T-helper 22 cell (primary cell): ENCODE measurements at regions not wholly inside any gene's neighbourhood (a gene's known extent, or its start where the extent isn't known, plus 50 kb on each side); places are given as distances from the start of the nearest gene placed in this dataset.
"Not testable (repeated sequence)": the region's sequence is repeated elsewhere in the genome, so short reads cannot be mapped to it uniquely, and the experiment has no call there.

ENCODE experiments used
- DNase-seq: peaks from one replicate; pipeline ENCODE4 v3.0.0-alpha.2; 2020; ENCODE audit warnings: low read depth

DNA sequence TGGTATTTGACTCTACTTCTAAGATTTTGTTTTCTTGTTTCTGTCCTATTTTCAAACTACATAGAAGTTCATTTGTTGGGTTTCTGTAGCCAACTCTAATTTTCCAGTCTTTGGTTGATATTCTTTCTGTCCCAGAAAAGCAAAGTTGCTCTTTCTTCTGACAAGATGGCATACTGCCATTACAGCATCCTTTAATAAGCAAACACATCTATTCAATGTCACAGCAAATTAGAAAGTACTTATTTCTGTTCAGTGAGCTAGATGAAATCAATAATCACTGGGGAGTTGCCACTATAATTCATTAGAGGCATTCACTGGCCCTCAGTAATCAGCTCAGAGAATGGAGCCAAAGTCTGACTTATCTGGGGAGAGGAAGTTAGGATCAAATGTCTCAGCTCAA, 1258.0 kb upstream of the IGFBP7 start:
- DNase-seq, result no peak

DNA sequence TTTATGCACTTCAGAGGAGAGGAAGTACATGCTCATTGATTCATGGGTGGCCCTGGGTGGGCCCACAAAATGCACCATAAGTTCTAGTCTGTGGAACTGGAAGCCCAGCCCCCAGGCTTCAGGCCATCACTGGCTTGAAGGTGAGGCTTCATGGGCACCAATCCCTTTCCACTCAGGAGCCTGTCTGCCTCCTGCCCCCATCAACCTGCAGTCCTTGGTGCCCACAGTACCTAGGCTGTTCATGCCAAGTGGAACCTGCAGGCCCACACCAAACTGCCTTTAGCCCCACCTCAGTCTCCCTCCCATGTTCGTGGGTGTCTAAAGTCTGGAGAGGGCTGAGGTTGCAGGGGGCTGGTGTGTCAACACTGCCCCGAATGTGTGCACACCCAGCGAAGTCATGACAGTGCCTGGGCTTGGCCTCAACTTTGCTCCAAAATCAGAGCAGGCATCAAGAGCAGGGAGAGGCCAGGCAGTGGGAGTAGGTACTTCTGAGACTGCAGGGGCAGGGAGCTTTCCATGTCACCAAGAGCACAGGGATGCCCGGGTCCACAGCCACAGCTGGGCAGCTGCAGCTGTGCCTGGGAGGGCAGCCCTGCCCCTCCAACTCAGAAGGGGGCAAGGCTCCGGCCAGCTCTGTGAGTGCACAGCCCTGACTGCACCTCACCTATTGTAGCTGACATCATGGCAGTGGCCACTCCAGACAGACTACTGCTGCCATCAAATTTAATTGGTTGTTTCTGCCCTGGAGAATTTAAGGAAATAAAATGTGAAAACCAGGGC, 1250.4 kb upstream of the IGFBP7 start:
- no peak for DNase-seq

DNA sequence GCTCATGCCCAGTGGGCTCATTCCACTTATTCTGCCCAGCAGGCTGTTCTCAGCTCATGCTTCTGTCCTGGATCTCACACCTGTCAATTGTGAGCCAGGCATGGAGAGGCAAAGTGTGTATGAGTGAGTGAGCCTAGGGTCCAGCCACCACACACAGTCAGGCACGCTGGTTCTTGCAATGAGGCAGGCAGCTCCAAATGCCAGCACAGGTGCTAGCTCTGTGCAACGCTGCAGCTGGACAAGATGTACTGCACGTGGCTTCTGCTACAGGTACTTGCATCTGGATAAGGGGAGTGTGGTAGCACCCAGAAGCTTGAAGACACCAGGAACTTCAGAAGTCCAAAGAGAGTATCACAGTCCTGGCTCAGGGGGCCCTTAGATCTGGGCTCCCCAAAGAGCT, 1249.4 kb upstream of the IGFBP7 start:
- no peak for DNase-seq

DNA sequence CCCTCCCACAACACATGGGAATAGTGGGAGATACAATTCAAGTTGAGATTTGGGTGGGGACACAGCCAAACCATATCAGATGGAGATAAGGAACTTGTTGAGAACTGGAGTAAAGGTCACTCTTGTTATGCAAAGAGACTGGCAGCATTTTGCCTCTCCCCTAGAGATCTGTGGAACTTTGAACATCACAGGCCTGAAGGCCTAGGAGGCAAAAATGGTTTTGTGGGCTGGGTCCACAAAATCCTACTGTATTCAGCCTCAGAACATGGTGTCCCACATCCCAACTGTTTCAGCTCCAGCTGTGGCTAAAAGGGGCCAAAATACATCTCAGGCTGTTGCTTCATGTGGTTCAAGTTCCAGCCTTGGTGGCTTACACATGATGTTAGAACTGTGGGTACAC, 1247.8 kb upstream of the IGFBP7 start:
- DNase-seq, result no peak

DNA sequence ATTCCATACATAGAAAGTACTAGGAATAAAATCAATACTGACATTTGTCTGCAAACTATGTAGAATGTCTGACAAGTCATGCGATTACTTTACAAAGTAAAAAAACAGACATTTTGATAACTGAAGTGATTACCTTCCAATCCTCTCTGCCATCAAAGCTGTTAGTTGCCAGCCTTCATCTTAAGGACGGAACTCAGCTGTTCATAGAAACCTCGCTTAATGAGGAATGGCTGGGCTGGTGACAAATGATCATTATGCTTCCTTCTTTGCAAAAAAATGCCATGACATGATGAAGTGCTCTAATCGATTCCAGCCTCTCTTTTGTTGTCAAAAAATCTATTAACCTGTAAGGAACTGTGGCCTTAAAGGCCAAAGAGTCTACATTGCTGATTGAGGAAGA, 1214.9 kb upstream of the IGFBP7 start:
- no peak for DNase-seq

DNA sequence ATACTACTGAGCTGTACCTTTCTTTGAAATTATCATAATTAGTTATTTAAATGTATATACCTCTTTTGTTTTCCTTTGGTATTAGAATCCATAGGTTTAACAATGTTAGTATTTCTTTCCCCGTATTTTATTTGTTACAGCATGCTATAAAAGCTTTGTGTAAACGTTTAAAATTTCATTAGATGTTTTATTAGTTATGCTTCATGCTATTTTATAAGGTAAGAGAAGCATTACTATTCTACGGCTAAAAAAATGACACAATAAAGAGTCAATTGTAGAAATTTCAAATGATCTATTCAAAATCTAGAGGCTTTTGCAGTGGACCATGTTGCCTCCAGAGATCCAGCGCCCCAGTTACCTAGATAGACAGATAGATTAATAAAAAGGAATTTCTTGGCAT, 1203.3 kb upstream of the IGFBP7 start:
- DNase-seq, result no peak

DNA sequence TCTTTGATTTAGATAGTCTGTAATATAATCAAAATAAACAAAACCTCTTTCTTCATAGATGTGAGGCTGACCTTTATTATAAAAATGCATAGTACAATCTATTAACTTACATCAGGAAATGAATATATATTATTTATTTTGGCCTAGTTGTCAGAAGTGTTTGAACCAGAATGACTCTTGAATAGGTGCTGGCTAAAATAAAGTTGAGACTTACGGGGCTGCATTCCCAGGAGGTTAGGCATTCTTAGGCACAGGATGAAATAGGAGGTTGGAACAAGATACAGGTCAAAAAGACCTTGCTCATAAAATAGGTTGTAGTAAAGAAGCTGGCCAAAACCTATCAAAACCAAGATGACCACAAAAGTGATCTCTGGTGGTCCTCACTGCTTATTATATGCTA, 1193.3 kb upstream of the IGFBP7 start:
- DNase-seq, result no peak

DNA sequence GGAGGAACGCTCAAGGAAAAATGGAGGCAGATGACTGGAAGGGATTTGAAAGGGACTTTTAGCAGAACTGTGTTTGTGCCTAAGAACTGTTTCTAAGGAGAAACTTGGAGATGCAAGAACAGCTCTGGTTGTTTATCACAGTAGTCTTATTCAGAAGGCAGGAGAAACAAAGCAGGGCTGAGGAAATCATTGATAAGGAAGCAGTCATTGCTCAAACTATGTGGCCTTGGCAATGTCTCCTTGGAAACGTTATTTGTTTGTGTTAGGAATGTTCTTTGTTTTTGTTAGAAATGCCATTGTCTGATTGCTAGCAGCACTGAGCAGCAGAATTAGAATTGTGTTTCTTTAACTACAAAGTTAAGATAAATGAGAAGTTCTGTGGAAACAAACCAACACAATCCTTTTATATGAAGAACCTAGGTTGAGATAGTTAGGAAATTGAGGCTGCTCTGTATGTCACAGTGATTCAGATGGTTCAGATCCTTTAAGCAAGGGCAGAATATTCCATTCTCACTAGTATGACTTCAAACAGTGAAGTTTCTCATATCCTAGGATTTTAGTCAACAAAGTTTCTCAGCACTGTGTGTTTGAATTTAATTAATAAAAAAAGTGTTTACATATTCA, 1191.3 kb upstream of the IGFBP7 start:
- no peak for DNase-seq

DNA sequence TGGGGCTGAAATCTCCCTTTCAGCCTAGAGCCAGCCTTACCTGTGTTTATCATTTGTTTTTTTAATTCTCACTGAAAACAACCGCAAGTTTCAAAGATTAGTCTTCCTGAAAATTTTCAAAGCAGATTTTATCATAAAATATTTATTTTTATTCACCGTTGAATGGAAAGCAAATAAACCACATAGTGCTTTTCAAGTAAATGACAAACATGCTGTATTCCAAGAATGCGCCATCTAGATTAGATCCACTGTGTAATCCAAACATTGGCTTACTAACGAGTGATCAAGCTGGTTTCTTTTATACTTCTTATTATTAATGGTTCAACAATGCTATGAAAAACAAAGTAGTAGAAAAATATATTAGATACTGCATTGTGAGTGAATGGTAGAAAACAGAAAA, 1176.2 kb upstream of the IGFBP7 start:
- DNase-seq, result no peak

DNA sequence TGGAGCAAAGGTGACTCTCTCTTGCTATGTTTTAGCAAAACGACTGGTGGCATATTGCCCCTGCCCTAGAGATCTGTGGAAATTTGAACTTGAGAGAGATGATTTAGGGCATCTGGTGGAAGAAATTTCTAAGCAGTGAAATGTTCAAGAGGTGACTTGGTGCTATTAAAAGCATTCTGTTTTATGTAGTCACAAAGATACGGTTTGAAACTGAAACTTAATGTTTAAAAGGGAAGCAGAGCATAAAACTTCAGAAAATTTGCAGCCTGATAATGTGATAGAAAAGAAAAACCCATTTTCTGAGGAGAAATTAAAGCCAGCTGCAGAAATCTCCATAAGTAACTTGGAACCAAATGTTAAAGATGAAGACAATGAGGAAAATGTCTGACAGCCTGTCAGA, 1170.7 kb upstream of the IGFBP7 start:
- DNase-seq, result not testable (repeated sequence)

DNA sequence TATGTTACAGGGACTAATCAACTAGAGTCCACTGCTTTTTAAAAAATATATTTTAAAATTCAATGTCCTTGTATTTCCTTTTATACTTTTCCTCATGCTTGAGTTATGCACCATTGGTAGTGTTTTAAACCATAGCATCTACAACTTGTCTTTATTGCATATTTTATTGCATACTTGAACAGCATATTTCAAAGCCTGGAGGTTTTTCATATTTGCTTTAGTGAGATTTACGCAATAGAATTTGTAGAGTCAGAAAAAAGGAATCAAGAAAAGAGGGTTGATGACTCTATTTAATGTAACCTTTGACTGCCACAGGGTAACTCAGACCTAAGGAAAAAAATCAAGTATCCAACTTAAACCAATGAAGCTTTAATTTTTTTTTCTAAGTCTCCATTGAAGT, 1165.7 kb upstream of the IGFBP7 start:
- DNase-seq, result no peak

DNA sequence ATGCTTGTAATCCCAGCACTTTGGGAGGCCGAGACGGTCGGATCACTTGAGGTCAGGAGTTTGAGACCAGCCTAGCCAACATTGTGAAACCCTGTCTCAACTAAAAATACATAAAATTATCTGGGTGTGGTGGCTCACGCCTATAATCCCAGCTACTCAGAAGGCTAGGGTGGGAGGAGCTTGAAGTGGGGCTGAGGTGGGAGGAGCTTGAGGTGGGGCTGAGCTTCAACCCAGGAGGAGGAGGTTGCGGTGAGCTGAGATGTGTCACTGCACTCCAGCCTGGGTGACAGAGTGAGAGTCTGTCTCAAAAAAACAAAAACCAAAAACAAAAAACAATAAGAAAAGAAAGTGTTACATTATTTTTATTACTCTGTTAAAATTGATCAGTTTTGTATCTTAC, 1164.4 kb upstream of the IGFBP7 start:
- DNase-seq, result no peak

DNA sequence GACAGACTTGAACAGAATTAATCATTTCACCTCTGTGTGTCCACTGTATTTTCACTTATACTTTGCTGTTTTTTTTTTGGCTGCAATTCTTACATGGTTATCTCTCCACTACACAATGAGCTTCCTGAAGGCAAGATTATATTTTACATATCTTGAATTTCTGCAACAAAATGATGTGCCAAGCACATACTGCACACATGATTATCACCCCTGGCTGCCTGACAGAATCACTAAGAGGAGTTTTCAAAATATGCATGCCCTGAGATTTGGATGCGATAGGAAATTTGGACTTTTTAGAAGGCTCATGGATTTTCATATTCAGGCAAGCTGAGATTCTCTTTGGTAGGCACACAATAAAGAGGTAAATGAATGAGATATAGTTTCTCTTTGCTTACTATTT, 1162.1 kb upstream of the IGFBP7 start:
- no peak for DNase-seq

DNA sequence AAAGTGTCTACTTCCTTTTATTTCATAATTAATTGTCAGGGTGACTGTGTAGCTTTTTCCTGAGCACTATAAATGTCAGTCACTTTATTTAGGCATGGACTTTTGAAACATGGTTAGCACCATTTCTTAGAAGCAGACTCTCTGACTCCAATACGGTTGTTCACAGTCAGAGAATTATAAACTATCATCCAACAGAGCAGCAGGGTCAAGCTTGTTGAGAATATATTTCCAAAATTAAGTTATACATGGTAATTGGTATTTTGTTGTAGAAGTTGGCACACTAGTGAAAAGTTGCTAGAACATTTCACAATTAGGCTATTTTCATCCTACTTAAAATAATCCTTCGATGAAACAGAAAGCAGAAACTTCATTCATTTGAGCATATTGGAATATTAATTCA, 1155.5 kb upstream of the IGFBP7 start:
- DNase-seq, result no peak

DNA sequence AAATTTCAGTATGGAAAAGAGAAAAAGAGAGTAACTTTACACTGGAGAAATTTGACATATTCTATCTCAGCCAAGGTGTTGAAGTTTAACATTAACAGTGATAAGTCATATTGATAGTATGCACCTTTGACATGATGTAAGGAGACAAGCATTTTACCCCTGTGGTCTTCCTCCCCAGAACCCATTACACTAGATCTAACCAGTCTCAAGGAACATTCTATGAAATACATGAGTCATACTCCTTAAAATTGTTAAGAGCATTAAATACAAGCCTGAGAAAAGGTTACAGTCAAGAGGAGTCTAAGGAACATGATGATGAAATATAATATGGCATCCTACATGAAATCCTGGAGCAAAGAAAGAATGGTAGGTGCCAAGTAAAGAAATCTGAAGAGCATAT, 1151.3 kb upstream of the IGFBP7 start:
- no peak for DNase-seq

DNA sequence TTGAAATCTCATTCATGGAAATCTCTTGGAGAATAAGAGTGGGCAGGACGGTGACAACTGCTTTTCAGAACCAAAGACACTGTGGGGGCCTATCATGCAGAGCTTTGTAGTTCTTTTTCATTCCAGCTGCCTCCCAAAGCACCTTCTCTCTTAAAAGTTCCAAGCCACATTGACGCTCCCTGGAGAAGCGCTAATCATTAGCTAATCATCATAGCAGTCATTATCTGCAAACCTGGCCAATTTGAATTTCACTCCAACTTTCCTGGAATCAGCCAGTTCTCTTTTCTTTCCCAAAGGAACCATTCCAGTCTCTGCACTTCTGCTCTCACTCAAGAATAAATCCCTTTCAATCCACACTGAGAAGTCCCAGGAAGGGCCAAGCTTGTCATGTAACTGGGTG, 1144.1 kb upstream of the IGFBP7 start:
- DNase-seq, result no peak

DNA sequence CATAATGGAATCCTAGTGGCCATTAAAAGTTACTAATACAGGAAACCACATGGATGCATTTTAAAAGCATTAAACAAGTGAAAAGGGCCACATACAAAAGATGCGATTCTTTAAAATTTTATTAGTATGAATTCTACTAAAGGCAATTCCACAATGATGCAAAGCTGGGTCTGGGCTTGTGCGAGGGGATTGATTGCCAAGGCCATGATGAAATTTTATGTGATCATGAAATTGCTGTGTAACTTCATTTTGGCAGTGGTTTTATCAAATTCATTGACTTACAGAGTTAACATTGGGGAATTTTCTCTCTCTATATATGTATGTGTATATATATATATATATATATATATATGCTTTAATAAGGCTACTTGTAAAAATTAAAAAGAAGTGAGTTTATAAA, 1142.5 kb upstream of the IGFBP7 start:
- no peak for DNase-seq

DNA sequence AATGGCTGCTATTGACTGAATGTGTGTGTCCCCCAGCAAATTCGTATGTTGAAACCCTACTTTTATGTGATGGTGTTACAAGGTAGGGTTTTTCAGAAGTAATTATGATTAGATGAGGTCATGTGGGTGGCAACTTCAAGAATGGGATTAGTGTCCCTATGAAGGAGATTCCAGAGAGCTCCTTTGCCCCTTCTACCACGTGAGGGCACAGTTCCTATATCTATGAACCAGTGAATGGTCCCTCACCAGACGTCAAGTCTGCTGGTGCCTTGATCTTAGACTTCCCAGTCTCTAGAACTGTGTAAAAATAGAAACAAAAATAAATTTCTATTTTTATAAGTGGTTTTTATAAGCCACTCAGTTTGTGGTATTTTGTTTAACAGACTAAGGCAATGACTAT, 1137.6 kb upstream of the IGFBP7 start:
- DNase-seq, result no peak

DNA sequence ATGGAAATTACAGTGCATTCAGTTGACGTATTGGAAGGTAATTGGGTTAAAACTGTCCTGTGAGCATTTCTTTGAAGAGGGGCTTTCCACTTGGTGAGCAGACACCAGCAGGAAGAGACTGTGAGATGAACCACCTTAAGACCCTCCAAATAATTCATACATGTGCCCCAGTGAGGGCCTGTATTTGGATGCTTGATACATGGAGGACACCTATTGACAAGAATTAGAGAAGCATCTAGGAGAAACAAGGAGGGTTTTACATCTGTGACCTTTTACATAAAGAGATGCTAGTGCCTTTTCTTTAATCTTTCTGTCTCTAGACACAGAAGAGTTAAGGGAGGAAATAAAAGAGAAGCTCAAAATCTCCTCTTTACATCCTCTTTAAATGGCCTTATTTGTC, 1115.3 kb upstream of the IGFBP7 start:
- no peak for DNase-seq

DNA sequence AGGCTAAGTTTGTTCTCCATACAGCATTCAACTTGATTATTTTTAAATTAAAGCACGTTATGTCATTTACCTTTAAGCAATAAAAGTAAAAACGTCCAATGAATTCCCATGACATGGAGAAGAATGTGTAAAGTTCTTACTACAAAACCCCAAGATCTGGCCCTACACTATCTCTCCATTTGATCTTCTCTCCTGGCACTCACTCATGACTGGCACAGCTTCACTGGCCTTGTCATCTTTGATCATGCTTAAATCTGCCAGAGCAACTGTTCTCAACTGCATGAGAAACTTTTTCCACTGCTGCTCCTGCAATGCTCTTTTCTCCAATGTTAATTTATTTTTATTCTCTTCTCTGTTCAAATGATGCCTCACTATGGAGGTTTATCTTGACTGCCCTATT, 1109.0 kb upstream of the IGFBP7 start:
- no peak for DNase-seq

DNA sequence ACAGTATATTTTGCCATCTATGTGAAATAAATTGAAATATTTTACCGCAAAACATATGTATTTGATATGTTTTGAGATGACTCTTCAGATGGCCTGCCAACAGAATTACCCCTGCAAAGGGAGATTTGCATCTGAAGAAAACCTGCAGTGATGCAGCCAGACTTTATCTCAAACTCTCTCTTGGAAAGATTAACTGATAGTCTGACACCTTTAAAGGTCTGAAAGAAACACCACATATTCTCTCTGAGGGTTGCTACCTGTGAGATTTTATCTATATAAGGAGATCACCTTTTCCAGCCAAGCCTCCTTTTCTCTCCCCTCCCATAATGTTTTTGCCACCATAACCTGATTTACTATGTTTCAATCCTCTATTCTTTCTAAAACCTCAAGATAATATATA, 1106.3 kb upstream of the IGFBP7 start:
- DNase-seq, result no peak

DNA sequence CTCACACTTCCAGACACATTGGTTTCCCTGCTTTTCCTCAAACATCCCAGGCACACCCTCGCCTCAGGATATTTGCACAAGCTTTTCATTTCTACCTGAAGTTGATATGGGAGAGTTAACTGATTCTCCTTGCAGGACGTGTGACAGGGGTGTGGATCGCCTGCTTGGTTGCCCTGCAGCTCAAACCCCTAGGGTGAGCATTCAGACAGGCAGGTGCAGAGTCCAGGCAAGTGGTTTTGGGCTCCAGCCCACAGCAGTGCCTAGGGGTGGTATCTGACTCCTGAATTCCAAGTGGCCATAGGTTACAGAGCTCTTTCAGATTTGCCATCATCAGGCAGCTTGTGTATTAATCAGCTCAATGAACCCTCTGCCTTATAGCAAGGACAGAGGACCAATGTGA, 1104.2 kb upstream of the IGFBP7 start:
- no peak for DNase-seq

DNA sequence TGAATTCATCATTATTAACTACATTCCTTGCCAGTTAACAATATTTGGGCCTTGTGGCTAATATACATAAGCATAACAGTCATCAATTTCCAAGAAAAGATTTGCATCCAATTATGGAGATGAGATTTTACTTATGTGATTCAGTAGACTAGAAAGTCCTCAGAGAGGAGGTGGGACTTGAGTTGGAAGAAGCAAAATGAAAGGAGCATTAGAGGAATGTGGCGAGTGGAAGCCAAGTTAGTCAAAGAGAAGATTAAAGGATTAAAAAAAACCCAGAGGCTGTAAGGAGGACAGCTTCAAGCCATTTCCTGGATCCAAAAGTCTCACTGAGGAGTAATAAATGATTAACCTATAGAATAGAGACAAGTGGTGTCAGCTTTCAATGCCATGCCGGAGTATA, 1099.4 kb upstream of the IGFBP7 start:
- no peak for DNase-seq

DNA sequence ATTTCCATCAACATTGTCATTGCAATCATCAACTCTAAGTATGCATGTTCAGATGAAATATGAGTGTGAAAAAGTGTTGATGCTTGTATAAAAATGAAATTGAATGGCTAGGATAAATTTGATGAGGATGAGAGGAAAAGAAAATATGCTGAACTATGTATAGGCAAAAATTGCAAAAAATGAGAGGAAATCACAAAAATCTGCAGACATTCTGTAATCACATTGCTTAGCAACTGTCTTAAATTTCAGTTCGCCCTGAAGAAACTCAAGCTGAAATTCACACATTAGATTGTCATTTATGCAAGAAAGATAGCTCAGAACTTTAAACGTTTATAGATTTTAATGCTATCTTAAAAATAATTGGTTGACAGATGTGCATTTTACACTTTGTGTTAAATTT, 1098.8 kb upstream of the IGFBP7 start:
- no peak for DNase-seq
